ENCODE measurements at regions not wholly inside any gene's neighbourhood (a gene's known extent, or its start where the extent isn't known, plus 50 kb on each side); places are given as distances from the start of the nearest gene placed in this dataset.

- no peak for TF ChIP-seq CTCF (IDR thresholded peaks at IDR 0.05; ENCODE audit: insufficient read depth, low read length, missing control alignments)
- ChIA-PET CTCF (no interaction called here), POLR2A (no interaction called here)
- DNase-seq (ENCODE audit: low read depth, low spot score): no peak
- H3K4me3 ChIP-seq (ENCODE audit: low read depth, low read length): no peak overlapping the region
Measured at GRCh38 chrX:151796576-151796975, 62.0 kb downstream of the CNGA2 start.

GRCh38 chrX:151801980-151802379 is 67.4 kb downstream of the CNGA2 start:
- TF ChIP-seq CTCF (IDR thresholded peaks at IDR 0.05; ENCODE audit: insufficient read depth, low read length, missing control alignments): peak; percentile 23
- POLR2A ChIA-PET: no interaction called here
- no peak overlapping the region for H3K4me3 ChIP-seq (ENCODE audit: low read depth, low read length)
- CTCF ChIA-PET: no interaction called here
- DNase-seq (ENCODE audit: low read depth, low spot score): no peak

DNA sequence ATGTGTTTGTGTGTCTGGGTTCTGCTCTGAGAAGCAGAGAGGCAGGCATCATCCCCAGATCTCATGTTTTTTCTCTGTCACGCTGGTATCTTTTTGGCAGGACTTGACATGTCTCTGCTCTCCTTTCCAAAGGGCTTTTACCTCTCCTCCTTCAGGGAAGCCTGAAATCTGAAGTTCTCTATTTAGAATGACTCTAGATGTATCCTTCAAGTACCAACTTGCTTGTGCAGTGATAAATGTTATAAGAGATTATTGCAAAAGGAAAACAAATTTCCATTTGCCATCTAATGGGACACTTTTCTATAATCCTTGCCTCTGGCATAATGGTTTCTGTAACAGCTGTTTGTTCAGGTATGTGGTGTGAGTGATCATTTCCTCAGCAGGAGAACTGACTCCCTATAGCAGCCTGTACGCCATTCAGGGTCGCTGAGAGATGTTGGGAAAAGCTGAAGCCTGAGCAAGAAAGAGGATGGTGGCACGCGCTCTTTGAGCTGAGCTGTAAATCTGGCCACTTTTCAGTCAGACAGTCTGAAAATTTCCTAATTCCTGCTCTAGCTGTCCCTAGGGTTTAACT is 72.5 kb downstream of the CNGA2 start:
- CTCF ChIA-PET: no interaction called here
- TF ChIP-seq CTCF (IDR thresholded peaks at IDR 0.05; ENCODE audit: insufficient read depth, low read length, missing control alignments): no peak
- no peak overlapping the region for H3K4me3 ChIP-seq (ENCODE audit: low read depth, low read length)
- POLR2A ChIA-PET: no interaction called here
- DNase-seq (ENCODE audit: low read depth, low spot score): no peak

DNA sequence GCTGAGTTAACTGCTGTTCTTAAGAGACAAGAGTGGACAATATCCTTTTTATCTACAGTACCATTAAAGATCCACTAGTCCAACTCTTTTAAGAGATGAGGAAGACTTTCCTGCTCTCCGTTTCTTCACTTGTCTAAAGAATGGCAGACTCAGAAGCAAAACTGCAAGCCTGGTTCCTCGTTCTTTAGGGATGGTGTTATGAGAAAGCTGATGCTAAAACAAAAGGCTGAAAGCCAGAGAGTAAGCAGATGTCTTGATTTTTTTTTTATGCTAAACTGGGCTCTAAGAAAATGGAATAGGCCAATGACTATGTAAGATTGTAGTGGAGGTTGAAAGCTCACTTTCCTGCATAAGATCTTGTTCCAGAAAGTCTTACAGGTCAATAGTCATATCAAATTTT is 78.1 kb downstream of the CNGA2 start:
- POLR2A ChIA-PET: no interaction called here
- no peak for DNase-seq (ENCODE audit: low read depth, low spot score)
- CTCF ChIA-PET: interaction anchor here (0.6 kb wide), 1 partner anchor 554 kb away, joined by 3 read pairs; no protein-coding TSS in a partner anchor
- no peak for TF ChIP-seq CTCF (IDR thresholded peaks at IDR 0.05; ENCODE audit: insufficient read depth, low read length, missing control alignments)
- no peak overlapping the region for H3K4me3 ChIP-seq (ENCODE audit: low read depth, low read length)

- DNase-seq (ENCODE audit: low read depth, low spot score): no peak
- no peak for TF ChIP-seq CTCF (IDR thresholded peaks at IDR 0.05; ENCODE audit: insufficient read depth, low read length, missing control alignments)
- ChIA-PET POLR2A (no interaction called here), CTCF (no interaction called here)
- no peak overlapping the region for H3K4me3 ChIP-seq (ENCODE audit: low read depth, low read length)
Measured at GRCh38 chrX:151814767-151815166, 80.2 kb downstream of the CNGA2 start.

- ChIA-PET POLR2A (no interaction called here), CTCF (no interaction called here)
- peak; percentile 7 for DNase-seq (ENCODE audit: low read depth, low spot score)
- H3K4me3 ChIP-seq (ENCODE audit: low read depth, low read length): no peak overlapping the region
- no peak for TF ChIP-seq CTCF (IDR thresholded peaks at IDR 0.05; ENCODE audit: insufficient read depth, low read length, missing control alignments)
Measured at GRCh38 chrX:151815398-151815797, 80.9 kb downstream of the CNGA2 start.
